ENCODE measurements at regions not wholly inside any gene's neighbourhood (a gene's known extent, or its start where the extent isn't known, plus 50 kb on each side); places are given as distances from the start of the nearest gene placed in this dataset.

DNA sequence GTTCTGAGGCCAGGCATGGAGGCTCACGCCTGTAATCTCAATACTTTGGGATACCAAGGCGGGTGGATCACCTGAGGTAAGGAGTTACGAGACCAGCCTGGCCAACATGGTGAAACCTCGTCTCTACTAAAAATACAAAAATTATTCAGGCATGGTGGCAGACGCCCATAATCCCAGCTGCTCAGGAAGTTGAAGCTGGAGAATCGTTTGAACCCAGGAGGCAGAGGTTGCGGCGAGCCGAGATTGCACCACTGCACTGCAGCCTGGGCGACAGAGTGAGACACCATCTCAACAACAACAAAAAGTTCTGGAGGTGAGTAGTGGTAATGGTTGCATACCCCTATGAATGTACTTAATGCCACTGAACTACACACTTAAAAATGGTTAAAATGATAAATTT lies 60.3 kb upstream of the SP4 start:
- no peak for DNase-seq

DNA sequence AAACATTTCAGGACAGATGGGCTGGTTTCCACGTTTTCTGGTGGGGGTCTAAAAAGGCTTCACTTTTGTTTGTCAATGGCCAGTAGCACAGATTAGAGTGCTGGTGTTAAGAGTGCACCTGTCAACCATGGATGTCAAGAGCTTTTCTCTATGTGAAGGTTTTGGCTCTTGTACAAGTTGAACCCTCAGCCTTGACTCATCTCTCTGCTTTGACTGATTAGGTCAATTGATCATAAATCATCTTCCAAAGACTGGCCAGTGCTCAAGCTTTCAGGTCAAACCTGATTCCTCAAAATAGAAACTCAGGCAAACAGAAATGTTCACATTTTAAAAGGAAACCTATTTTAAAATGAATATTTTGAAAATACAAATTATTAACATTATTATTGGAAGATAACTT lies 59.6 kb upstream of the SP4 start:
- no peak for DNase-seq

GRCh38 chr7:21370283-21370982 lies 57.5 kb upstream of the SP4 start:
- no peak for DNase-seq

DNA sequence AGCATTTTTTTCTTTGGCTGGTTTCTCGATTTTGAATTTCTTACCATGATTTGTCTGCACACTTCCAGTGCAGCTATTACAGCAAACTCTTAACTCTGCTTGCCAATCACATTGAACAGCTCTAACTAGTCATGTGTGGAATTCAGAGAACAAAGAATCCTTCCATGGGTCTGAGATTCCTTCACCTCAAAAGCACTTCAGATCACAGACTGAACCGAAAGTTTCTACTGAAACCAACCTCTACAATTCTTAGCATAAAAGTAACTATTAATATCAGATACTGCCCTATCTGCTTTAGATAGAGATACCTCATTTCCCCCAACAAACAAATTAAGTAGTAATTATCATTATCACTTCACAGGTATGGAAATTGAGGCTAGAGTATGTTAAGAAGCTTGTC lies 56.5 kb upstream of the SP4 start:
- DNase-seq, result no peak

DNA sequence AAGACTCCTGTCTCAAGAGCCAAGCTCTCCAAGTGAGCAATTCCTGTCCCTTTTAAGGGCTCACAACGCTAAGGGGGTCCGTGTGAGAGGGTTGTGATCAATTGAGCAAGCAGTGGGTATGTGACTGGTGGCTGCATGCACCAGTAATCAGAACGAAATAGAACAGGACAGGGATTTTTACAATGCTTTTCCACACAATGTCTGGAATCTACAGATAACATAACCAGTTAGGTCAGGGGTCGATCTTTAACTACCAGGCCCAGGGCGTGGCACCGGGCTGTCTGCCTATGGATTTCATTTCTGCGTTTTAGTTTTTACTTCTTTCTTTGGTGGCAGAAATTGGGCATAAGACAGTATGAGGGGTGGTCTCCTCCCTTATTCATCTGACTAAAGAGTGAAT lies 54.9 kb upstream of the SP4 start:
- DNase-seq, result no peak

- DNase-seq, result no peak
Observed at GRCh38 chr7:21374134-21374533, 53.7 kb upstream of the SP4 start.

DNA sequence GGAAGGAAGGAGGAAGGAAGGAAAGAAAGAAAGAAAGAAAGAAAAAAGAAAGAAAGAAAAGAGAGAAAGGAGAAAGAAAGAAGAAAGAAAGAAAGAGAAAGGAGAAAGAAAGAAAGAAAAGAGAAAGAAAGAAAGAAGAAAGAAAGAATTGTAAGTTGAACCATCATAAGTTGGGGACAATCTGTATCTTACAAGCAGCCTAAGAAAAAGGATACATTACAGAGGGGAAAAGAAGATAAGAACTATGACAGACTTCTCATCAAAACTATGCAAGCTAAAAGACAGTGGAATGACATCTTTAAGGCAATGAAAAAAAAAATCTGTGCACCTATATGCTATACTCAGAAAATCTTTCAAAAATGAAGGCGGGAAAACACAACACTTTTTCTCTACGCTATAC lies 50.3 kb upstream of the SP4 start:
- no peak for DNase-seq

All from NCI-H226 (cell line).